GM21786 (cell line): ENCODE measurements at regions not wholly inside any gene's neighbourhood (a gene's known extent, or its start where the extent isn't known, plus 50 kb on each side); places are given as distances from the start of the nearest gene placed in this dataset.
"Not testable (repeated sequence)": the region's sequence is repeated elsewhere in the genome, so short reads cannot be mapped to it uniquely, and the experiment has no call there.

ENCODE experiments used
- ATAC-seq: cut with Tn5 transposase; IDR thresholded peaks from one replicate; pipeline ENCODE4 v1.9.1; 2021; ENCODE audit not compliant: unreplicated experiment

DNA sequence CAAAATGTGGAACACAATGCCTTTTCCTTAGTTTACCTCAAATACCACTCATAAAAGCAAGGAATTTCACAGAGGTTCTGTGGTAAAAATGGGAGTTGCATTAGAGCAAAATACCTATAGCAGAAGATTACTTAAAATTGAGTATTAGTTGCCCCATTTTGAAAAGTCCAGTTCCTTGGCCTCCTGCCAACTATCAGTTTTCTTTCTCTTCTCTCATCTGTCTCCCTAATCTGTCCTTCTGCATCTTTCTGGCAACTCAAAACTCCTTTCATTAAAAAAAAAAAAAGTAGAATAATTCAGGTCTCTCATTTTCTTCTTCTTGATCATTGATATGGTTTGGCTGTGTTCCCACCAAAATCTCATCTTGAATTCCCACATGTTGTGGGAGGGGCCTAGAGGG, 127.3 kb downstream of the ATP23 start:
- ATAC-seq = no peak

GRCh38 chr12:58069268-58069963, 128.0 kb downstream of the ATP23 start:
- ATAC-seq = no peak

DNA sequence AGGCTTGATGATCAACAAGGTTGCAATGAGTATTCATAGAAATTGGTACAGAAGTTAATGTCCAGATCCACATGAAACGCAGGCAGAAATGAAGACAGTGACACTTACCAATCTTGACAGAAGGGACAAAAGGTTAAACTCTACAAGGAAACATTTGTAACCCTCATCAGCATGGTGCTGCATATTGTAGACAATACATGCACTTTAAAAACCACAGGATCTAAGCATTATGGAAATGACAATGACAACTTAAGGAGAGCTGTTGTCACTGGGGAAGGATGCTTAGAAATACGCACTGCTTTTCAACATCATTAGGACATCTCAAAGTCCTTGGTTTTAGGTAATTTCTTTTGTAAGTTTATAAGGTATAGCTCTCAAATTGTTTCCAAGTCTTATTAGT, 130.6 kb downstream of the ATP23 start:
- no peak for ATAC-seq

GRCh38 chr12:58074259-58074658, 132.9 kb downstream of the ATP23 start:
- ATAC-seq = no peak

GRCh38 chr12:58079806-58080205, 138.4 kb downstream of the ATP23 start:
- ATAC-seq = no peak

GRCh38 chr12:58081488-58081887, 140.1 kb downstream of the ATP23 start:
- no peak for ATAC-seq

DNA sequence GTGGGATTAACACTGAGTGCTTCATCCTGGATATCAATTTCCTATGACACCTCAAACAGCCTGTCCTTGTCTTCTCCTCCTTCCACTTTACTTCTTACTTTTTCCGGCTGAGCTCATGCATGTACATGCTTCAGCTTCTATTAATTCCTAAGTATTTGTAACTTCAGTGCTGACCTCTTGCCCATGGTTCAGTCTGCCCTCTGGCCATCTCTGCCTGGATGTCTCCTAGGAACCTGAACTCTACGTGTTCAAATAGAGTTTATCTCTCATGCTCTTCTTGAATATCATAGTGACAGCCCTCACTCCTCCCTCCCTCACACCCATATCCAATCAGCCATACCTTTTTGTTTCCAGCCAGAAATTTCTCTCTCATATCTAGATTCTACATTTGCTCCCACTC, 141.6 kb downstream of the ATP23 start:
- no peak for ATAC-seq

GRCh38 chr12:58086006-58086405, 144.6 kb downstream of the ATP23 start:
- ATAC-seq = no peak

DNA sequence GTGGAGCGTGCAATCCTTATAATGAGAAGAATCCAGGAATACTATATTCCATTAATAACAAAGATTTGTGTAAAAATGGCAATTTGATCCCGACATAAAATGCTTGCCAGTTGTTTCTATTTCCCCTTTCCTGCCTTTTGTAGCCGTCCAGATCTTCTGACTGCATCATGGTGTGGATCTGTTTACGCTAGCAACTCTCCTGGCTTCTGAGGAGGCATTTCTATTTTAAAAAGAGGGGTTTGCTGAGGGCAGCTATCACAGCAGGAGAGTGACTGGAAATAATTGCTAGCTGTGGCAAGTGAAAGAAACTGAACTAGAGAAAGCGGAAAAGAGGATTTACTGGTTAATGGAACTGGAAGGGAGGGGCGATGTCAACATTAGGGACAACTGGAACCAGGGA, 145.6 kb downstream of the ATP23 start:
- ATAC-seq = no peak

DNA sequence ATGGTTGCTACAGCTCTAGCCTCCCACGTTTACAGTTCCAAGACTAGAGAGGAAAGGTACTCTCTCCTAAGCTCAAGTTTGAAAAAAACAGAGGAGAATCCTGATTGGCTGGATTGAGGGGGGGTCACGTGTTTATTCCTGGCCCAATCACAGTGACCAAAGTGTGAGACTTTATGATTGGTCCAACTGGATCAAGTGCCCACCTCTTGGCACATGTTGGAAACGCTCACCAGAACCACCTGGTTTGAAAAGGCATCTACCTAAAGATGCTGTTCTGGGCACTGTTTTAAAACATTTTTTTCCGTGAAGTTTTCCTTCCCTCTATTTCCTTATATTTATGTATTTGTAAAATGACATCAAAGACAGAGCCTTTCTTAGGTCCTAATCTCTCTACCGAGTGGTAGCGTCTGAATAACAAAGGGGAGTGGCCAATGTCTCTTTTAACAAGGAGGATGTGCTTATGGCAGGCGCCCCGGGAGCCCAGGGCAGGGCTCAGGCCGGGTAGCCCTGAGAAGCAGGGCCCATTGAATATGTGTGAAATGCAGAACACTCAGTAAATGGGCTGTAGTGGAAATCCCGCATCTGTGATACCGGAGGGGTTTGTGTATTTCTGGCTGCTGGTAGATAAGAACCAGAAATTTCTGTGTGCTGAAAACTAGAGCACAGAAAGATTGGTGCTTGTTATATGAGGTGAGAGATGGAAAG, 146.2 kb downstream of the ATP23 start:
- ATAC-seq = no peak

GRCh38 chr12:58089588-58089987, 148.2 kb downstream of the ATP23 start:
- no peak for ATAC-seq

GRCh38 chr12:58090685-58091084, 149.3 kb downstream of the ATP23 start:
- no peak for ATAC-seq

GRCh38 chr12:58095002-58095401, 153.6 kb downstream of the ATP23 start:
- no peak for ATAC-seq

- no peak for ATAC-seq
Measured at GRCh38 chr12:58097741-58098140, 156.4 kb downstream of the ATP23 start.

- no peak for ATAC-seq
Measured at GRCh38 chr12:58099476-58099875, 158.1 kb downstream of the ATP23 start.

DNA sequence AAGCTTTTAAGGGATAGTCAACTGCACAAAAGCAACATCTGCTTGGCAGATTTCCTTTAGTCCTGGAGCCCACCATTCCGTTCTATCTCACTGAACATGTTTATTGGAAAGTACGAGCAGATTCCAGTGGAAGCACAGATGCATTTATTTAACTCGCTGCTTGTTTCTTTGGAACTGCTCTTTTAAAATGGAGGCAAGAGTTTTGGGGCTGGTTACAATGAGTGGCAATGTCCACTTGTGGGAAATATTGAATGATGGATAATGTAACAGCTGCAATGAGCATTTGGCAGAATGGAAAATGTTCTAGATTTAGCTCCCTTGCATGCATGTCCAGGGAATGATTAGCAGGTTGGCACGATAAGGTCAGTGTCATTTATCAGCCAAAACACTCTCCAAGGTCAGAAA, 163.0 kb downstream of the ATP23 start:
- no peak for ATAC-seq

DNA sequence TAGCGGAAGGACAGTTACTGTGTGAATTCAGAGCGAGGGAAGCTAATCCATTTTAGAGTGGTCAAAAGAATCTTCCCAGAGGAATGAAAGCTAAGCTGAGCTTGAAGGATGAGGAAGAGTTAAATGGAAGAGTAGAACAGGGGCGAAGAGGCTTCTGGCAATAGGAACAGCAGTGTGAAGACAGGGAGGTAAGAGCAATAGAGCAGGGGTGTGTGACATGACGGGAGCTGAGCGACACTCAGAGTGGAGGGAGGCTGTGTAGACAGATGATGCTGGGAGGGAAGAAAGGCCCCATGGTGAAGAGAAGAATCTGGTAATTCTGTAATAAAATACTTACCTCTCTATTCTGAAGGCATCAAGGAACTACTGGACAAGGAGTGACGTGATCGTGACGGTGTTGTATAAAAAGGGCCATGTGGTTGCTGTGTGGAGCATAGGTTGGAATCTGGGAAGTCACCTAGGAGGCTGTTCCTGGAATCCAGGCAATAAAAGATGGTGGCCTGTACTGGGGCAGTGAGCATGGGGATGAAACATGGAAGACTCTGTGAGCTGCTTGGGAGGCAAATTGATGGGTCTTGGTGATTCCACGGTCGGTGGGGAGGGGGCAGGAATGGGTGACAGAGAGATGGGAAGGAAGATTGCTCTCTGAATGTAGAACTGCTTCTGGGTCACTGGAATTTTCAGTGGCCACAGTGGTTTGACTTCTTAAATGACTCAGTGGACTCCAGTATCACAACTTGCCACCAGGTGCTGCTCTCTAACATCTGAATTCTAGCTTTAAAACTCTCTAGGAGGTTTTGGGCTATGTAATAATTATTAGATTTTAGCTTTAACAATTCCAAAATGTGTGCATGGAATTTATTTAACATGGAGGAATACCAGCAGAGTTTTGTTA, 164.1 kb downstream of the ATP23 start:
- no peak for ATAC-seq

GRCh38 chr12:58106195-58106594, 164.8 kb downstream of the ATP23 start:
- ATAC-seq = no peak

- ATAC-seq = no peak
Measured at GRCh38 chr12:58117201-58117600, 175.8 kb downstream of the ATP23 start.

- no peak for ATAC-seq
Measured at GRCh38 chr12:58117667-58118066, 176.3 kb downstream of the ATP23 start.

DNA sequence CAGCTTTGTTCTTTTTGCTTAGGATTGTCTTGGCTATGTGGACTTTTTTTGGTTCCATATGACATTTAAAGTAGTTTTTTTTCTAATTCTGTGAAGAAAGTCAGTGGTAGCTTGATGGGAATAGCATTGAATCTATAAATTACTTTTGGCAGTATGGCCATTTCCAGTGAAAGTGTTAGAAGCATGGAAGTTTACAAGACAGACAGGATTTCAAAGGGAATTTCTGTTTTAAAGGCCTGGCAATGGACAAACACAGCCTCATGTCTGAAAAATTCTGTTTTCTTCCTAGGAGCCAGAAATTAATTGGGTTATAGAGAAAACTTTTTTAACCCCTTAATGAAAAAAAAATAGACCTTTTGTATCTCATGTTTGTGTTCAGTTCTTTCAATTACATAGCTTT, 184.4 kb downstream of the ATP23 start:
- ATAC-seq = not testable (repeated sequence)
